Stomach smooth muscle (tissue), 2 donors: ENCODE measurements at regions not wholly inside any gene's neighbourhood (a gene's known extent, or its start where the extent isn't known, plus 50 kb on each side); places are given as distances from the start of the nearest gene placed in this dataset.

Experiments
- H3K27ac ChIP-seq: one replicate; pipeline ENCODE4 v1.7.0; 2013; ENCODE audit warnings: mild to moderate bottlenecking, low read length, inconsistent platforms
- H3K27me3 ChIP-seq, 2 donors: one replicate each; pipeline ENCODE4 v1.7.0; 2013; ENCODE audit warnings: low read length in 2 of 2; ENCODE audit not compliant: insufficient read depth in 2 of 2, control insufficient read depth in 1 of 2
- H3K36me3 ChIP-seq, 2 donors: one replicate each; pipeline ENCODE4 v1.7.0; 2013; ENCODE audit warnings: low read length in 2 of 2; ENCODE audit not compliant: control insufficient read depth in 2 of 2, insufficient read depth in 2 of 2
- H3K4me1 ChIP-seq: one replicate; pipeline ENCODE4 v1.7.0; 2013; ENCODE audit warnings: low read length; ENCODE audit not compliant: control insufficient read depth, insufficient read depth
- H3K4me3 ChIP-seq, 2 donors: one replicate each; pipeline ENCODE4 v1.7.0; 2013; ENCODE audit warnings: low read length in 2 of 2
- H3K9ac ChIP-seq, 2 donors: one replicate each; pipeline ENCODE4 v1.7.0; 2013; ENCODE audit warnings: low read length in 2 of 2, mild to moderate bottlenecking in 1 of 2
- H3K9me3 ChIP-seq, 2 donors: one replicate each; pipeline ENCODE4 v1.7.0; 2013; ENCODE audit warnings: low read length in 2 of 2; ENCODE audit not compliant: control insufficient read depth in 2 of 2
- donor health status: healthy.
- donor health status: Pancreatic carcinoma.

GRCh38 chr5:68369023-68369359 is 153.4 kb downstream of the PIK3R1 start:
- Histone ChIP-seq H3K27me3 (no peaks in the 10 kb centered on the region), H3K4me1 (no peaks in the 10 kb centered on the region), H3K36me3 (no peaks in the 10 kb centered on the region), H3K9me3 (peaks cover 0 to 4% of the 10 kb centered on the region in 2 donors), H3K4me3 (no peak overlapping the region), H3K9ac (no peak overlapping the region), H3K27ac (no peak overlapping the region)

- Histone ChIP-seq H3K9ac (no peak overlapping the region), H3K4me3 (no peak overlapping the region), H3K9me3 (peaks cover 0 to 4% of the 10 kb centered on the region in 2 donors), H3K36me3 (no peaks in the 10 kb centered on the region), H3K27ac (no peak overlapping the region), H3K27me3 (no peaks in the 10 kb centered on the region), H3K4me1 (no peaks in the 10 kb centered on the region)
Observed at GRCh38 chr5:68369457-68370125, 154.0 kb downstream of the PIK3R1 start.

- Histone ChIP-seq H3K4me1 (no peaks in the 10 kb centered on the region), H3K4me3 (no peak overlapping the region), H3K9me3 (peaks cover 0 to 4% of the 10 kb centered on the region in 2 donors), H3K27me3 (no peaks in the 10 kb centered on the region), H3K27ac (no peak overlapping the region), H3K9ac (no peak overlapping the region), H3K36me3 (no peaks in the 10 kb centered on the region)
Observed at GRCh38 chr5:68370196-68370595, 154.6 kb downstream of the PIK3R1 start.

GRCh38 chr5:68371607-68372006 is 156.1 kb downstream of the PIK3R1 start:
- Histone ChIP-seq H3K9me3 (peaks cover 0 to 4% of the 10 kb centered on the region in 2 donors), H3K27ac (no peak overlapping the region)

GRCh38 chr5:68372161-68372560 is 156.6 kb downstream of the PIK3R1 start:
- H3K9ac ChIP-seq = no peak overlapping the region
- no peaks in the 10 kb centered on the region for H3K4me1 ChIP-seq
- H3K9me3 ChIP-seq = peaks cover 0 to 4% of the 10 kb centered on the region in 2 donors
- H3K36me3 ChIP-seq = no peaks in the 10 kb centered on the region
- no peak overlapping the region for H3K27ac ChIP-seq
- no peaks in the 10 kb centered on the region for H3K27me3 ChIP-seq
- no peak overlapping the region for H3K4me3 ChIP-seq

More at GRCh38 chr5:68371607-68372006, 156.1 kb downstream of the PIK3R1 start:
- H3K9ac ChIP-seq = no peak overlapping the region
- H3K4me1 ChIP-seq = no peaks in the 10 kb centered on the region
- H3K27me3 ChIP-seq = no peaks in the 10 kb centered on the region
- no peak overlapping the region for H3K4me3 ChIP-seq
- no peaks in the 10 kb centered on the region for H3K36me3 ChIP-seq

GRCh38 chr5:68373050-68373449 is 157.5 kb downstream of the PIK3R1 start:
- H3K4me3 ChIP-seq = no peak overlapping the region
- no peak overlapping the region for H3K9ac ChIP-seq
- no peak overlapping the region for H3K27ac ChIP-seq

GRCh38 chr5:68374796-68375518 is 159.4 kb downstream of the PIK3R1 start:
- H3K4me1 ChIP-seq = no peaks in the 10 kb centered on the region
- H3K36me3 ChIP-seq = no peaks in the 10 kb centered on the region
- H3K27ac ChIP-seq = no peak overlapping the region

More at GRCh38 chr5:68373050-68373449, 157.5 kb downstream of the PIK3R1 start:
- peaks cover 0 to 4% of the 10 kb centered on the region in 2 donors for H3K9me3 ChIP-seq
- H3K27me3 ChIP-seq = no peaks in the 10 kb centered on the region
- H3K36me3 ChIP-seq = no peaks in the 10 kb centered on the region
- H3K4me1 ChIP-seq = no peaks in the 10 kb centered on the region

GRCh38 chr5:68375540-68375939 is 160.0 kb downstream of the PIK3R1 start:
- Histone ChIP-seq H3K4me1 (no peaks in the 10 kb centered on the region), H3K36me3 (no peaks in the 10 kb centered on the region), H3K27me3 (no peaks in the 10 kb centered on the region), H3K27ac (no peak overlapping the region), H3K9me3 (peaks cover 0 to 4% of the 10 kb centered on the region in 2 donors), H3K9ac (no peak overlapping the region), H3K4me3 (no peak overlapping the region)

More at GRCh38 chr5:68374796-68375518, 159.4 kb downstream of the PIK3R1 start:
- no peak overlapping the region for H3K9ac ChIP-seq
- peaks cover 0 to 4% of the 10 kb centered on the region in 2 donors for H3K9me3 ChIP-seq
- no peaks in the 10 kb centered on the region for H3K27me3 ChIP-seq
- no peak overlapping the region for H3K4me3 ChIP-seq

GRCh38 chr5:68376935-68377334 is 161.4 kb downstream of the PIK3R1 start:
- Histone ChIP-seq H3K9me3 (no peaks in the 10 kb centered on the region), H3K27ac (no peak overlapping the region), H3K4me3 (no peak overlapping the region), H3K27me3 (no peaks in the 10 kb centered on the region), H3K9ac (no peak overlapping the region), H3K36me3 (no peaks in the 10 kb centered on the region), H3K4me1 (no peaks in the 10 kb centered on the region)

- Histone ChIP-seq H3K27ac (no peak overlapping the region), H3K4me1 (no peaks in the 10 kb centered on the region), H3K27me3 (no peaks in the 10 kb centered on the region), H3K9me3 (no peaks in the 10 kb centered on the region), H3K36me3 (no peaks in the 10 kb centered on the region), H3K4me3 (no peak overlapping the region), H3K9ac (no peak overlapping the region)
Observed at GRCh38 chr5:68377733-68378132, 162.2 kb downstream of the PIK3R1 start.
